GM12878 (cell line): ENCODE measurements at regions not wholly inside any gene's neighbourhood (a gene's known extent, or its start where the extent isn't known, plus 50 kb on each side); places are given as distances from the start of the nearest gene placed in this dataset.

Experiments used
- ATAC-seq: fragments of 200-7000 bp; cut with Tn5 transposase; 3 replicates; pipeline ENCODE4 v1.9.1; 2020; ENCODE audit warnings: mild to moderate bottlenecking, moderate library complexity
- BruUV-seq: library from RNA; stranded (reverse); fragments of 400-500 nt; replicated peaks from 2 replicates; lab custom pipeline; 2021; lab: Mats Ljungman, UMichigan
- CTCF ChIA-PET: fragments of 300-600 bp; sonication (Branson Sonifier 250); formaldehyde crosslinking; extraction: SDS; loops from one replicate; lab custom pipeline; 2021; ENCODE audit warnings: inconsistent platforms; lab: Yijun Ruan, JAX
- POLR2A ChIA-PET: fragments of 350-600 bp; formaldehyde crosslinking; extraction: SDS; loops from one replicate; lab custom pipeline; 2021; ENCODE audit warnings: inconsistent platforms; lab: Charles Lee
- RAD21 ChIA-PET: fragments of 300-600 bp; sonication (Branson Sonifier 250); formaldehyde crosslinking; loops from one replicate; lab custom pipeline; 2023; ENCODE audit warnings: antibody characterized with exemption; ENCODE audit not compliant: unreplicated experiment; lab: Charles Lee
- SMC1A ChIA-PET: fragments of 300-600 bp; sonication (Branson Sonifier 250); formaldehyde crosslinking; loops from one replicate; lab custom pipeline; 2023; ENCODE audit not compliant: unreplicated experiment, uncharacterized antibody; lab: Charles Lee
- DNase-seq: peaks from one replicate; pipeline ENCODE4 v3.0.0-alpha.2; 2011; ENCODE audit warnings: low read depth, low spot score
- FAIRE-seq: peaks from 3 replicates; lab custom pipeline; 2011; peaks lifted over from hg19 to GRCh38; lab: Jason Lieb, UNC
- H2AFZ ChIP-seq: 2 replicates; pipeline ENCODE4 v1.6.0; 2011; ENCODE audit warnings: low read depth, low read length, control low read depth; ENCODE audit not compliant: control insufficient read depth
- H3K27ac ChIP-seq: 2 replicates; pipeline ENCODE4 v1.5.1; 2011; ENCODE audit warnings: control low read depth; ENCODE audit not compliant: control insufficient read depth, insufficient read depth
- H3K27me3 ChIP-seq, 2 experiments: replicated peaks in 1 of 2; 2 replicates each; pipeline versions ENCODE4 v1.6.0 to v1.6.1; 2011; ENCODE audit warnings: low read length in 1 of 2; ENCODE audit not compliant: control insufficient read depth in 2 of 2, insufficient read depth in 2 of 2
- H3K36me3 ChIP-seq, 2 experiments: 2 replicates each; pipeline ENCODE4 v1.5.1; 2011; ENCODE audit warnings: low read length in 1 of 2; ENCODE audit not compliant: control insufficient read depth in 2 of 2, insufficient read depth in 2 of 2
- H3K4me1 ChIP-seq: 2 replicates; pipeline ENCODE4 v1.6.1; 2011; ENCODE audit warnings: mild to moderate bottlenecking, low read length, moderate library complexity, mixed read lengths; ENCODE audit not compliant: control insufficient read depth, insufficient read depth
- H3K4me2 ChIP-seq: 2 replicates; pipeline ENCODE4 v1.6.0; 2011; ENCODE audit warnings: control low read depth; ENCODE audit not compliant: control insufficient read depth, insufficient read depth
- H3K4me3 ChIP-seq: fragments of 200-600 bp; sonication (generic); 2 replicates; pipeline ENCODE4 v1.5.1; 2016
- H3K79me2 ChIP-seq: 2 replicates; pipeline ENCODE4 v1.6.0; 2011; ENCODE audit warnings: low read length; ENCODE audit not compliant: control insufficient read depth, insufficient read depth
- H3K9ac ChIP-seq: 2 replicates; pipeline ENCODE4 v1.8.0; 2011; ENCODE audit warnings: low read length, control low read depth, mixed read lengths; ENCODE audit not compliant: control insufficient read depth, insufficient read depth
- H3K9me3 ChIP-seq: replicated peaks from 3 replicates; pipeline ENCODE4 v1.5.1; 2011; ENCODE audit warnings: mild to moderate bottlenecking, low read length; ENCODE audit not compliant: control insufficient read depth, insufficient read depth
- H4K20me1 ChIP-seq: 2 replicates; pipeline ENCODE4 v1.6.0; 2011; ENCODE audit not compliant: control insufficient read depth, insufficient read depth
- ATF2 ChIP-seq: IDR thresholded peaks from 2 replicates; pipeline ENCODE4 v1.6.1; 2012; ENCODE audit warnings: low read length, inconsistent platforms
- BACH1 ChIP-seq: fragments of 450-650 bp; IDR thresholded peaks from 2 replicates; pipeline ENCODE4 v1.6.1; 2017; ENCODE audit warnings: mild to moderate bottlenecking, borderline replicate concordance
- BCL11A ChIP-seq: IDR thresholded peaks from 2 replicates; pipeline ENCODE4 v1.6.1; 2011; ENCODE audit warnings: low read depth, low read length
- CBFB ChIP-seq: IDR thresholded peaks from 2 replicates; pipeline ENCODE4 v1.6.1; 2016; ENCODE audit warnings: antibody characterized with exemption, low read depth
- CHD4 ChIP-seq: fragments of 200-600 bp; sonication (generic); IDR thresholded peaks from 2 replicates; pipeline ENCODE4 v1.6.1; 2016; ENCODE audit warnings: mild to moderate bottlenecking
- EZH2 ChIP-seq: IDR thresholded peaks from 2 replicates; pipeline ENCODE4 v1.6.1; 2012; ENCODE audit warnings: low read depth, mild to moderate bottlenecking, control low read depth, inconsistent platforms, low read length, borderline replicate concordance; ENCODE audit not compliant: control insufficient read depth
- FOS ChIP-seq: IDR thresholded peaks from 3 replicates; pipeline ENCODE4 v1.6.1; 2011; ENCODE audit warnings: borderline replicate concordance; ENCODE audit not compliant: insufficient read length; ENCODE audit errors: extremely low read depth
- IKZF2 ChIP-seq, 2 experiments: fragments of 450-650 bp; IDR thresholded peaks; 2 replicates each; pipeline ENCODE4 v1.6.1; 2017; ENCODE audit warnings: mild to moderate bottlenecking in 2 of 2, moderate library complexity in 2 of 2
- IRF4 ChIP-seq: IDR thresholded peaks from 2 replicates; pipeline ENCODE4 v1.6.1; 2011; ENCODE audit warnings: low read depth, low read length
- NKRF ChIP-seq: fragments of 450-650 bp; conservative IDR thresholded peaks from 2 replicates; pipeline ENCODE4 v1.6.1; 2017; ENCODE audit warnings: mild to moderate bottlenecking, moderate library complexity
- NR2F1 ChIP-seq: fragments of 450-650 bp; conservative IDR thresholded peaks from 2 replicates; pipeline ENCODE4 v1.6.1; 2017; ENCODE audit warnings: mild to moderate bottlenecking
- POLR2A ChIP-seq: IDR thresholded peaks from 2 replicates; pipeline ENCODE4 v1.6.1; 2011; ENCODE audit warnings: low read depth, mild to moderate bottlenecking, low read length
- SMC3 ChIP-seq: IDR thresholded peaks from 2 replicates; pipeline ENCODE4 v1.6.1; 2011; ENCODE audit warnings: low read length, improper control_type of control experiment, borderline replicate concordance
- STAT1 ChIP-seq: fragments of 450-650 bp; conservative IDR thresholded peaks from 2 replicates; pipeline ENCODE4 v1.6.1; 2014; ENCODE audit warnings: antibody characterized with exemption, mild to moderate bottlenecking
- YBX1 ChIP-seq: fragments of 450-650 bp; IDR thresholded peaks from 2 replicates; pipeline ENCODE4 v1.6.1; 2016; ENCODE audit warnings: antibody characterized with exemption
- ZNF622 ChIP-seq: fragments of 450-650 bp; IDR thresholded peaks from 2 replicates; pipeline ENCODE4 v1.6.1; 2017; ENCODE audit warnings: mild to moderate bottlenecking, inconsistent platforms
- WGBS: methylation state at CpG from one replicate; pipeline ENCODE4 v1.1.6; 2016; ENCODE audit warnings: low lambda C conversion rate; ENCODE audit not compliant: insufficient replicate concordance, insufficient coverage; ENCODE audit errors: missing lambda C conversion rate; 5-methylcytosine and 5-hydroxymethylcytosine counted together
- in situ Hi-C: fragments of 300-500 bp; cut with MboI; formaldehyde crosslinking; loops from 9 replicates; pipeline ENCODE4 v1.14.3; 2018; ENCODE audit warnings: mixed read lengths
- intact Hi-C: fragments of 100-400 bp; cut with micrococcal nuclease; formaldehyde crosslinking; loops from one replicate; pipeline ENCODE4 v1.14.2; 2022; ENCODE audit not compliant: unreplicated experiment

- Histone ChIP-seq H3K36me3 (no peaks in the 10 kb centered on the region), H3K9ac (no peak overlapping the region), H3K4me2 (no peak overlapping the region), H3K4me3 (no peak overlapping the region), H4K20me1 (no peaks in the 10 kb centered on the region), H3K27me3 (no peaks in the 10 kb centered on the region), H2AFZ (no peak overlapping the region), H3K79me2 (no peaks in the 10 kb centered on the region), H3K9me3 (no peaks in the 10 kb centered on the region), H3K4me1 (no peaks in the 10 kb centered on the region), H3K27ac (no peak overlapping the region)
- ChIA-PET CTCF (no interaction called here), SMC1A (no interaction called here), RAD21 (no interaction called here), POLR2A (no interaction called here)
- no TSS peak for BruUV-seq
- TF ChIP-seq IRF4 (no peak), EZH2 (no peak), BACH1 (no peak), IKZF2 (IDR thresholded peaks at IDR 0.05) (no peak), STAT1 (no peak), NKRF (no peak), POLR2A (no peak), ATF2 (no peak), CHD4 (no peak), ZNF622 (no peak), NR2F1 (no peak), BCL11A (no peak), YBX1 (no peak), CBFB (no peak), SMC3 (no peak), FOS (no peak)
- 22% methylated on average over 7 of the region's 7 CpGs for WGBS
- FAIRE-seq (no peak), DNase-seq (no peak), ATAC-seq (no peak)
- in situ Hi-C loops (no loop called here), intact Hi-C loops (no loop called here)
Observed at GRCh38 chr10:128751284-128751683, 625.1 kb upstream of the MKI67 start.
